HepG2 (cell line): ENCODE measurements at regions not wholly inside any gene's neighbourhood (a gene's known extent, or its start where the extent isn't known, plus 50 kb on each side); places are given as distances from the start of the nearest gene placed in this dataset.

Experiments used
- ATAC-seq: fragments of 200-7000 bp; cut with Tn5 transposase; 3 replicates; pipeline ENCODE4 v1.9.1; 2020; ENCODE audit warnings: mild to moderate bottlenecking, moderate library complexity
- BruUV-seq: library from RNA; stranded (reverse); fragments of 400-500 nt; replicated peaks from 2 replicates; lab custom pipeline; 2021; lab: Mats Ljungman, UMichigan
- CTCF ChIA-PET: fragments of 300-600 bp; formaldehyde crosslinking; extraction: SDS; loops from one replicate; lab custom pipeline; 2021; ENCODE audit warnings: low total read pairs, inconsistent platforms, low intra/inter-chr PET ratio; lab: Yijun Ruan, JAX
- POLR2A ChIA-PET: fragments of 350-600 bp; sonication (Branson Sonifier 250); formaldehyde crosslinking; loops from one replicate; lab custom pipeline; 2020; ENCODE audit warnings: antibody characterized with exemption, inconsistent platforms; lab: Yijun Ruan, JAX
- DNase-seq: peaks from one replicate; pipeline ENCODE4 v3.0.0-alpha.2; 2015; ENCODE audit warnings: low spot score
- FAIRE-seq: peaks from 3 replicates; lab custom pipeline; 2011; peaks lifted over from hg19 to GRCh38; lab: Jason Lieb, UNC
- H2AFZ ChIP-seq: one replicate; pipeline ENCODE4 v1.6.1; 2011; ENCODE audit warnings: low read length, inconsistent platforms
- H3K27ac ChIP-seq: fragments of 300-600 bp; 3 replicates; pipeline ENCODE4 v1.8.0; 2011; ENCODE audit warnings: mixed run types, mild to moderate bottlenecking, mixed read lengths, low read length, inconsistent platforms; ENCODE audit not compliant: insufficient read depth; ENCODE audit errors: extremely low read length
- H3K27me3 ChIP-seq, 2 experiments: fragments of 200-600 bp in 1 of 2; 2 replicates in 1 of 2; 3 replicates in 1 of 2; pipeline versions ENCODE4 v1.6.0 to v1.8.0; 2011; ENCODE audit warnings: low read length in 2 of 2, mild to moderate bottlenecking in 2 of 2, moderate library complexity in 2 of 2, inconsistent platforms in 1 of 2; ENCODE audit not compliant: insufficient read depth in 2 of 2, control insufficient read depth in 1 of 2
- H3K36me3 ChIP-seq, 2 experiments: fragments of 200-600 bp in 1 of 2; replicated peaks in 1 of 2; 2 replicates in 1 of 2; 3 replicates in 1 of 2; pipeline versions ENCODE4 v1.5.1 to v1.8.0; 2011; ENCODE audit warnings: low read length in 2 of 2, inconsistent platforms in 1 of 2; ENCODE audit not compliant: insufficient read depth in 2 of 2, control insufficient read depth in 1 of 2
- H3K4me1 ChIP-seq: 2 replicates; pipeline ENCODE4 v1.5.1; 2012; ENCODE audit warnings: low read length, inconsistent platforms; ENCODE audit not compliant: insufficient read depth
- H3K4me2 ChIP-seq: 2 replicates; pipeline ENCODE4 v1.6.0; 2011; ENCODE audit warnings: low read depth, low read length, inconsistent platforms
- H3K4me3 ChIP-seq, 3 experiments: fragments of 200-600 bp in 1 of 3; sonication (generic), shearing (Covaris generic) in 1 of 3; replicated peaks in 1 of 3; 2 replicates each; pipeline ENCODE4 v1.5.1; 2011 to 2016; ENCODE audit warnings: low read length in 3 of 3, inconsistent platforms in 2 of 3, low read depth in 2 of 3, mild to moderate bottlenecking in 2 of 3, control low read depth in 1 of 3, mixed read lengths in 1 of 3; ENCODE audit not compliant: insufficient read depth in 1 of 3
- H3K79me2 ChIP-seq: one replicate; pipeline ENCODE4 v1.6.1; 2011; ENCODE audit warnings: low read length, inconsistent platforms; ENCODE audit not compliant: insufficient read depth
- H3K9ac ChIP-seq: 2 replicates; pipeline ENCODE4 v1.6.0; 2011; ENCODE audit warnings: mild to moderate bottlenecking, low read depth, low read length, inconsistent platforms; ENCODE audit not compliant: insufficient read depth
- H3K9me3 ChIP-seq: 2 replicates; pipeline ENCODE4 v1.5.1; 2012; ENCODE audit warnings: mild to moderate bottlenecking, low read length
- H4K20me1 ChIP-seq: 2 replicates; pipeline ENCODE4 v1.6.0; 2011; ENCODE audit warnings: inconsistent platforms, mild to moderate bottlenecking, low read length, moderate library complexity; ENCODE audit not compliant: insufficient read depth
- EHMT2 ChIP-seq: fragments of 200-600 bp; sonication (generic); IDR thresholded peaks from 2 replicates; pipeline ENCODE4 v1.7.0; 2017; ENCODE audit warnings: antibody characterized with exemption, low read depth, low read length, borderline replicate concordance
- GABPB1 ChIP-seq: IDR thresholded peaks from 2 replicates; pipeline ENCODE4 v1.6.1; 2016; ENCODE audit warnings: mild to moderate bottlenecking, missing genetic modification reagents, moderate library complexity, missing compliant biosample characterization
- PHF20 ChIP-seq: sonication (generic); formaldehyde crosslinking; IDR thresholded peaks from 2 replicates; pipeline ENCODE4 v1.5.0; 2020; ENCODE audit warnings: mild to moderate bottlenecking, missing genetic modification reagents
- ZBTB1 ChIP-seq: sonication (generic); formaldehyde crosslinking; IDR thresholded peaks from 2 replicates; pipeline ENCODE4 v1.4.0; 2020; ENCODE audit warnings: missing genetic modification reagents, borderline replicate concordance
- ZNF3 ChIP-seq: IDR thresholded peaks from 2 replicates; pipeline ENCODE4 v1.7.0; 2017; ENCODE audit warnings: inconsistent platforms
- ZSCAN9 ChIP-seq: IDR thresholded peaks from 2 replicates; pipeline ENCODE4 v1.6.1; 2016; ENCODE audit warnings: borderline replicate concordance
- WGBS: methylation state at CpG from one replicate; pipeline ENCODE4 v1.1.6; 2017; ENCODE audit warnings: low lambda C conversion rate; 5-methylcytosine and 5-hydroxymethylcytosine counted together
- in situ Hi-C: cut with HindIII; loops from 2 replicates; pipeline ENCODE4 v1.10.0; 2017; ENCODE audit warnings: low pct_unique_long_range_greater_than_20kb; ENCODE audit not compliant: extremely low pct_ligation_motif_present
- intact Hi-C: fragments of 100-400 bp; cut with micrococcal nuclease; formaldehyde crosslinking; loops from one replicate; pipeline ENCODE4 v1.10.0; 2022; ENCODE audit not compliant: unreplicated experiment
- TF ChIP-seq, protein P1 (sequence below): sonication (generic); formaldehyde crosslinking; IDR thresholded peaks from 2 replicates; pipeline ENCODE4 v1.5.0; 2020; ENCODE audit warnings: mild to moderate bottlenecking, missing genetic modification reagents, borderline replicate concordance
- TF ChIP-seq, protein P2 (sequence below): sonication (generic); formaldehyde crosslinking; IDR thresholded peaks from 2 replicates; pipeline ENCODE4 v1.5.0; 2020; ENCODE audit warnings: missing genetic modification reagents

DNA sequence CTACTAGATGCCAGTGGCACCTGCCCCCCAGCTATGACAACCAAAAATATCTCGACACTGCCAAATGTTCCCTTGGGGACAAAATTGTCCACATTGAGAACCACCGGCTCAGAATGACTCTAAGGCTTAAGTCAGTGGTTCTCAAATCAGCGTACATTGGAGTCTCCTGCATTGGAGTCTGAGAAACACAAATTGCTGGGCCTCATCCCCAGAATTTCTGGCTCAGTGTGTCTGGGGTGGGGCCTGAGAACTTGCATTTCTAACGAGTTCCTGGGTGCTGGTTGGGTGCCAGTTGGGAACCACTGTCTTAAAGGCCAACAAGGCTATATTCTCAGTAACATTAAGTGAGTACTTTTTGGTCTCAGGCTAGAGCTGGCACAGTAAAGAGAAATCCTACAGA lies 77.7 kb upstream of the GADD45A start:
- FAIRE-seq (no peak), DNase-seq (no peak)
- Histone ChIP-seq H3K27ac (no peak overlapping the region), H3K27me3 (peaks cover 1 to 8% of the 10 kb centered on the region in 2 experiments; a peak in 2 of 5 replicates), H3K9me3 (no peaks in the 10 kb centered on the region), H3K4me2 (no peak overlapping the region), H3K4me1 (no peaks in the 10 kb centered on the region)
- POLR2A ChIA-PET = no interaction called here
- no TSS peak for BruUV-seq
- TF ChIP-seq PHF20 (CRISPR knock-in tag) (no peak), ZBTB1 (CRISPR knock-in tag) (no peak), EHMT2 (no peak), ZNF3 (CRISPR knock-in tag) (no peak), ZSCAN9 (CRISPR knock-in tag) (no peak)
- TF ChIP-seq, protein P1, sequence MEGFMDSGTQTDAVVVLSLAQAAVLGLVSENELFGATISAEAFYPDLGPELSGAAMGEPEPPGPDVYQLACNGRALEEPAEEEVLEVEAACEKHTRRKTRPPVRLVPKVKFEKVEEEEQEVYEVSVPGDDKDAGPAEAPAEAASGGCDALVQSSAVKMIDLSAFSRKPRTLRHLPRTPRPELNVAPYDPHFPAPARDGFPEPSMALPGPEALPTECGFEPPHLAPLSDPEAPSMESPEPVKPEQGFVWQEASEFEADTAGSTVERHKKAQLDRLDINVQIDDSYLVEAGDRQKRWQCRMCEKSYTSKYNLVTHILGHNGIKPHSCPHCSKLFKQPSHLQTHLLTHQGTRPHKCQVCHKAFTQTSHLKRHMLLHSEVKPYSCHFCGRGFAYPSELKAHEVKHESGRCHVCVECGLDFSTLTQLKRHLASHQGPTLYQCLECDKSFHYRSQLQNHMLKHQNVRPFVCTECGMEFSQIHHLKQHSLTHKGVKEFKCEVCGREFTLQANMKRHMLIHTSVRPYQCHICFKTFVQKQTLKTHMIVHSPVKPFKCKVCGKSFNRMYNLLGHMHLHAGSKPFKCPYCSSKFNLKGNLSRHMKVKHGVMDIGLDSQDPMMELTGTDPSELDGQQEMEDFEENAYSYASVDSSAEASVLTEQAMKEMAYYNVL = no peak
- TF ChIP-seq, all 625 proteins: peak for 0
- Histone ChIP-seq H3K36me3 (no peaks in the 10 kb centered on the region), H3K79me2 (no peaks in the 10 kb centered on the region), H3K9ac (no peak overlapping the region), H3K4me3 (no peak overlapping the region), H2AFZ (no peak overlapping the region), H4K20me1 (no peaks in the 10 kb centered on the region)
- 53% methylated on average over 2 of the region's 4 CpGs for WGBS
- intact Hi-C loops = no loop called here
- in situ Hi-C loops = no loop called here
- ATAC-seq = no peak
- CTCF ChIA-PET = no interaction called here

GRCh38 chr1:67607699-67608098 lies 77.3 kb upstream of the GADD45A start:
- POLR2A ChIA-PET = no interaction called here
- ATAC-seq = no peak
- TF ChIP-seq, protein P2, sequence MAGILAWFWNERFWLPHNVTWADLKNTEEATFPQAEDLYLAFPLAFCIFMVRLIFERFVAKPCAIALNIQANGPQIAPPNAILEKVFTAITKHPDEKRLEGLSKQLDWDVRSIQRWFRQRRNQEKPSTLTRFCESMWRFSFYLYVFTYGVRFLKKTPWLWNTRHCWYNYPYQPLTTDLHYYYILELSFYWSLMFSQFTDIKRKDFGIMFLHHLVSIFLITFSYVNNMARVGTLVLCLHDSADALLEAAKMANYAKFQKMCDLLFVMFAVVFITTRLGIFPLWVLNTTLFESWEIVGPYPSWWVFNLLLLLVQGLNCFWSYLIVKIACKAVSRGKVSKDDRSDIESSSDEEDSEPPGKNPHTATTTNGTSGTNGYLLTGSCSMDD (CRISPR knock-in tag) = no peak
- TF ChIP-seq GABPB1 (CRISPR knock-in tag) = no peak
- TF ChIP-seq, all 625 proteins: peak for 0
- Histone ChIP-seq H3K4me2 (no peak overlapping the region), H4K20me1 (no peaks in the 10 kb centered on the region), H3K4me1 (no peaks in the 10 kb centered on the region), H3K9ac (no peak overlapping the region), H3K27me3 (peaks cover 1 to 8% of the 10 kb centered on the region in 2 experiments; a peak in 2 of 5 replicates), H3K79me2 (no peaks in the 10 kb centered on the region), H2AFZ (no peak overlapping the region), H3K9me3 (no peaks in the 10 kb centered on the region), H3K36me3 (no peaks in the 10 kb centered on the region), H3K4me3 (no peak overlapping the region), H3K27ac (no peak overlapping the region)
- BruUV-seq = no TSS peak
- WGBS = 64% methylated on average over 6 of the region's 6 CpGs
- in situ Hi-C loops (no loop called here), intact Hi-C loops (no loop called here)
- no peak for FAIRE-seq
- CTCF ChIA-PET = no interaction called here
- no peak for DNase-seq
